ENCODE measurements at regions not wholly inside any gene's neighbourhood (a gene's known extent, or its start where the extent isn't known, plus 50 kb on each side); places are given as distances from the start of the nearest gene placed in this dataset.

DNA sequence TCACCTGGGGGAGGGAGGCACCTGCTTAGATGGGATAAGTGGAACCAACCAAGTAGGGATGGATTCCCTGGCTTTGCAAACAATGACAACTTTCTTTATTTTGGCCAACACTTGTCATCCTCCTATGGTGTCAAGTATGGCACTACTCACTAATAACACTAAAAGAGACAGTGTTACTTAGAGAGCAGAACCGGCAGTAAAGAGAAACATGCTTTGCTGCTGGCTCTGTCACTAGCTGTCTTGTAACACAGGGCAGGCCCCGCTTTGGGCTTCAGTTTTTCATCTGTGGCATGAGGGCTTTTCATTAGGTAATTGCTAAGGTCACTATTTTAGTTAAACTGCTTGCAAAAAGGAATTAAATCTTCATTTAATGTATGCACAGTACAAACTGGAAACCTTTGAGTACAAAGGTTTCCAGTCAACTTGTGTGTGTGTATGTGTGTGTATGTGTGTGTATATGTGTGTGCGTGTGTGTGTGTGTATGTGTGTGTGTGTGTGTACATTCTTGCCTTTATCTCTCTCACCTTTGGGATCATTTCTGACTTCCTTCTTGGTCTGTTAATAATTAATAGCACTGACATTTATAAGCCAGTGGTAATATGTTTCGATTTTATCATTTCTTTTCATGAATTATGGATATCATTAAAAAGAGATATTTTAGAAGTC, 64.7 kb downstream of the BTBD3 start:
- no peak for ATAC-seq
- TF ChIP-seq ESRRG (CRISPR knock-in tag; IDR thresholded peaks at IDR 0.05): no peak

DNA sequence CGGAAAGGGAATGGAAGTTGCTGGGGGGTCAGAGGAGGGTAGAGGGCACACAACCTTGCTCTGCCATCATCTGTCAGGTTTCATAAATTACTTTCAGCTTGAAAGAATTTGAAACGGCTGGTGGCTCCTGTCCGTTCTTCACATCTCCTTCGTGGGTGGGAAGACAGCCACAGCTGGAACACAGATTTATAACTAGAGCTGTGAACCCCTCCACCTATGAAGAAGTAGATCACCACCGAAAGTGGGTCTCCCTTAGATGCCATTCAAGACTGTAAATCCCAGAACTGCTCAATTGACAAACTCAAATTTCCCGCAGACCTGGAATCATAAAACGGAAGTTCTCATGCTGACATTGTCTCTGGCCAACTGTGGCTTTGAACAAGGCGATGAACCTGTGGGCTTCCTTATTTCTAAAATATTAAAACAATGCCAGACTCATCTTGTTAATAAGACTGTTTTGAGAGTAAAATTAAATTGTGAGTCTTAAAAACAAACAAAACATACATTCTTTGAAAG, 65.3 kb downstream of the BTBD3 start:
- no peak for ATAC-seq
- TF ChIP-seq, protein P1, sequence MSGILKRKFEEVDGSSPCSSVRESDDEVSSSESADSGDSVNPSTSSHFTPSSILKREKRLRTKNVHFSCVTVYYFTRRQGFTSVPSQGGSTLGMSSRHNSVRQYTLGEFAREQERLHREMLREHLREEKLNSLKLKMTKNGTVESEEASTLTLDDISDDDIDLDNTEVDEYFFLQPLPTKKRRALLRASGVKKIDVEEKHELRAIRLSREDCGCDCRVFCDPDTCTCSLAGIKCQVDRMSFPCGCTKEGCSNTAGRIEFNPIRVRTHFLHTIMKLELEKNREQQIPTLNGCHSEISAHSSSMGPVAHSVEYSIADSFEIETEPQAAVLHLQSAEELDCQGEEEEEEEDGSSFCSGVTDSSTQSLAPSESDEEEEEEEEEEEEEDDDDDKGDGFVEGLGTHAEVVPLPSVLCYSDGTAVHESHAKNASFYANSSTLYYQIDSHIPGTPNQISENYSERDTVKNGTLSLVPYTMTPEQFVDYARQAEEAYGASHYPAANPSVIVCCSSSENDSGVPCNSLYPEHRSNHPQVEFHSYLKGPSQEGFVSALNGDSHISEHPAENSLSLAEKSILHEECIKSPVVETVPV (CRISPR knock-in tag; IDR thresholded peaks at IDR 0.05): no peak
- TF ChIP-seq ZNF565 (CRISPR knock-in tag; conservative IDR thresholded peaks at IDR 0.05; ENCODE audit: low read depth) (no peak), CSDC2 (CRISPR knock-in tag; IDR thresholded peaks at IDR 0.05) (no peak), PPARA (CRISPR knock-in tag; IDR thresholded peaks at IDR 0.05; ENCODE audit: borderline replicate concordance) (no peak), ISL1 (CRISPR knock-in tag; IDR thresholded peaks at IDR 0.05) (no peak), ZFP30 (CRISPR knock-in tag; IDR thresholded peaks at IDR 0.05) (no peak), ARNTL (CRISPR knock-in tag; IDR thresholded peaks at IDR 0.05; ENCODE audit: borderline replicate concordance, low read depth) (no peak), BACH2 (CRISPR knock-in tag; IDR thresholded peaks at IDR 0.05; ENCODE audit: borderline replicate concordance) (no peak), ESRRG (CRISPR knock-in tag; IDR thresholded peaks at IDR 0.05) (no peak), TOX (CRISPR knock-in tag; IDR thresholded peaks at IDR 0.05; ENCODE audit: borderline replicate concordance) (no peak), SNAI2 (CRISPR knock-in tag; IDR thresholded peaks at IDR 0.05) (no peak), GLIS3 (CRISPR knock-in tag; IDR thresholded peaks at IDR 0.05) (no peak), OSR1 (CRISPR knock-in tag; IDR thresholded peaks at IDR 0.05) (no peak), TCF4 (CRISPR knock-in tag; IDR thresholded peaks at IDR 0.05; ENCODE audit: borderline replicate concordance) (no peak), ZNF8 (CRISPR knock-in tag; IDR thresholded peaks at IDR 0.05) (no peak), RARB (CRISPR knock-in tag; IDR thresholded peaks at IDR 0.05) (no peak)
- TF ChIP-seq, protein P2, sequence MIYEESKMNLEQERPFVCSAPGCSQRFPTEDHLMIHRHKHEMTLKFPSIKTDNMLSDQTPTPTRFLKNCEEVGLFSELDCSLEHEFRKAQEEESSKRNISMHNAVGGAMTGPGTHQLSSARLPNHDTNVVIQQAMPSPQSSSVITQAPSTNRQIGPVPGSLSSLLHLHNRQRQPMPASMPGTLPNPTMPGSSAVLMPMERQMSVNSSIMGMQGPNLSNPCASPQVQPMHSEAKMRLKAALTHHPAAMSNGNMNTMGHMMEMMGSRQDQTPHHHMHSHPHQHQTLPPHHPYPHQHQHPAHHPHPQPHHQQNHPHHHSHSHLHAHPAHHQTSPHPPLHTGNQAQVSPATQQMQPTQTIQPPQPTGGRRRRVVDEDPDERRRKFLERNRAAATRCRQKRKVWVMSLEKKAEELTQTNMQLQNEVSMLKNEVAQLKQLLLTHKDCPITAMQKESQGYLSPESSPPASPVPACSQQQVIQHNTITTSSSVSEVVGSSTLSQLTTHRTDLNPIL (CRISPR knock-in tag; IDR thresholded peaks at IDR 0.05; ENCODE audit: low read depth): no peak
- TF ChIP-seq, protein P3, sequence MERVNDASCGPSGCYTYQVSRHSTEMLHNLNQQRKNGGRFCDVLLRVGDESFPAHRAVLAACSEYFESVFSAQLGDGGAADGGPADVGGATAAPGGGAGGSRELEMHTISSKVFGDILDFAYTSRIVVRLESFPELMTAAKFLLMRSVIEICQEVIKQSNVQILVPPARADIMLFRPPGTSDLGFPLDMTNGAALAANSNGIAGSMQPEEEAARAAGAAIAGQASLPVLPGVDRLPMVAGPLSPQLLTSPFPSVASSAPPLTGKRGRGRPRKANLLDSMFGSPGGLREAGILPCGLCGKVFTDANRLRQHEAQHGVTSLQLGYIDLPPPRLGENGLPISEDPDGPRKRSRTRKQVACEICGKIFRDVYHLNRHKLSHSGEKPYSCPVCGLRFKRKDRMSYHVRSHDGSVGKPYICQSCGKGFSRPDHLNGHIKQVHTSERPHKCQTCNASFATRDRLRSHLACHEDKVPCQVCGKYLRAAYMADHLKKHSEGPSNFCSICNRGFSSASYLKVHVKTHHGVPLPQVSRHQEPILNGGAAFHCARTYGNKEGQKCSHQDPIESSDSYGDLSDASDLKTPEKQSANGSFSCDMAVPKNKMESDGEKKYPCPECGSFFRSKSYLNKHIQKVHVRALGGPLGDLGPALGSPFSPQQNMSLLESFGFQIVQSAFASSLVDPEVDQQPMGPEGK (CRISPR knock-in tag; IDR thresholded peaks at IDR 0.05; ENCODE audit: borderline replicate concordance): no peak
- TF ChIP-seq, protein P4, sequence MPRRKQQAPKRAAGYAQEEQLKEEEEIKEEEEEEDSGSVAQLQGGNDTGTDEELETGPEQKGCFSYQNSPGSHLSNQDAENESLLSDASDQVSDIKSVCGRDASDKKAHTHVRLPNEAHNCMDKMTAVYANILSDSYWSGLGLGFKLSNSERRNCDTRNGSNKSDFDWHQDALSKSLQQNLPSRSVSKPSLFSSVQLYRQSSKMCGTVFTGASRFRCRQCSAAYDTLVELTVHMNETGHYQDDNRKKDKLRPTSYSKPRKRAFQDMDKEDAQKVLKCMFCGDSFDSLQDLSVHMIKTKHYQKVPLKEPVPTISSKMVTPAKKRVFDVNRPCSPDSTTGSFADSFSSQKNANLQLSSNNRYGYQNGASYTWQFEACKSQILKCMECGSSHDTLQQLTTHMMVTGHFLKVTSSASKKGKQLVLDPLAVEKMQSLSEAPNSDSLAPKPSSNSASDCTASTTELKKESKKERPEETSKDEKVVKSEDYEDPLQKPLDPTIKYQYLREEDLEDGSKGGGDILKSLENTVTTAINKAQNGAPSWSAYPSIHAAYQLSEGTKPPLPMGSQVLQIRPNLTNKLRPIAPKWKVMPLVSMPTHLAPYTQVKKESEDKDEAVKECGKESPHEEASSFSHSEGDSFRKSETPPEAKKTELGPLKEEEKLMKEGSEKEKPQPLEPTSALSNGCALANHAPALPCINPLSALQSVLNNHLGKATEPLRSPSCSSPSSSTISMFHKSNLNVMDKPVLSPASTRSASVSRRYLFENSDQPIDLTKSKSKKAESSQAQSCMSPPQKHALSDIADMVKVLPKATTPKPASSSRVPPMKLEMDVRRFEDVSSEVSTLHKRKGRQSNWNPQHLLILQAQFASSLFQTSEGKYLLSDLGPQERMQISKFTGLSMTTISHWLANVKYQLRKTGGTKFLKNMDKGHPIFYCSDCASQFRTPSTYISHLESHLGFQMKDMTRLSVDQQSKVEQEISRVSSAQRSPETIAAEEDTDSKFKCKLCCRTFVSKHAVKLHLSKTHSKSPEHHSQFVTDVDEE (CRISPR knock-in tag; IDR thresholded peaks at IDR 0.05): no peak

DNA sequence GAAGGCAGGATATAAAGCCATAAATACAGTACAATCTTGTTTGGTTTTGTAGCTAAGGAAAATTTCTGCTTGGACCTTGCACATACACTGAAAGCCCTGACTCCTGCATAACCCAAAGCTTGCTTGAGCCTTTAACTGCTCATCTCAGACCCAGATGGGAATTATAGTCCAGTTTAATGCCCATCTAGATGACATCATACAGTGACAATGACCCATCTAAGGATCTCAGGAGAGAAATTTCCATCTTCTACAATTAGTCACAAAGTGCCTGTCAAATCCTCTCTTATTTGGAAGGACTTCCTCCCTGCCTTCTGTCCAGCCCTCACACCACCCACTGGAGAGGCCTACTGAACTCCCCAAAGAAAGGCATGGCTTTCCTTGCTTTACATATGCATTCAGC, 69.3 kb downstream of the BTBD3 start:
- no peak for ATAC-seq
- TF ChIP-seq ESRRG (CRISPR knock-in tag; IDR thresholded peaks at IDR 0.05) (no peak), ZNF8 (CRISPR knock-in tag; IDR thresholded peaks at IDR 0.05) (no peak), CSDC2 (CRISPR knock-in tag; IDR thresholded peaks at IDR 0.05) (no peak), ARNTL (CRISPR knock-in tag; IDR thresholded peaks at IDR 0.05; ENCODE audit: borderline replicate concordance, low read depth) (no peak), GLIS3 (CRISPR knock-in tag; IDR thresholded peaks at IDR 0.05) (no peak), ZNF70 (CRISPR knock-in tag; IDR thresholded peaks at IDR 0.05) (no peak), RARB (CRISPR knock-in tag; IDR thresholded peaks at IDR 0.05) (no peak)
- TF ChIP-seq, protein P3 (CRISPR knock-in tag; IDR thresholded peaks at IDR 0.05; ENCODE audit: borderline replicate concordance): no peak
- TF ChIP-seq, protein P2 (CRISPR knock-in tag; IDR thresholded peaks at IDR 0.05; ENCODE audit: low read depth): no peak
- TF ChIP-seq, protein P1 (CRISPR knock-in tag; IDR thresholded peaks at IDR 0.05): no peak
